Left colon (tissue), 2 donors: ENCODE measurements at regions not wholly inside any gene's neighbourhood (a gene's known extent, or its start where the extent isn't known, plus 50 kb on each side); places are given as distances from the start of the nearest gene placed in this dataset.

Experiments
- ATAC-seq: fragments of 200-7000 bp; cut with Tn5 transposase; one replicate; pipeline ENCODE4 v1.9.1; 2020; ENCODE audit warnings: mild to moderate bottlenecking, moderate library complexity
- DNase-seq, 2 donors: peaks; one replicate each; pipeline ENCODE4 v3.0.0-alpha.2; 2020
- intact Hi-C, 2 donors: fragments of 100-400 bp; cut with DNase I in 1 of 2; cut with micrococcal nuclease in 1 of 2; formaldehyde crosslinking; loops; one replicate each; pipeline versions ENCODE4 v1.11.2 to v1.14.0; 2022; cut with DNase I, micrococcal nuclease
- donor health status: DM: no; HTN: no; CAD: no.
- donor health status: DM: yes; HTN: yes; CAD: no.

DNA sequence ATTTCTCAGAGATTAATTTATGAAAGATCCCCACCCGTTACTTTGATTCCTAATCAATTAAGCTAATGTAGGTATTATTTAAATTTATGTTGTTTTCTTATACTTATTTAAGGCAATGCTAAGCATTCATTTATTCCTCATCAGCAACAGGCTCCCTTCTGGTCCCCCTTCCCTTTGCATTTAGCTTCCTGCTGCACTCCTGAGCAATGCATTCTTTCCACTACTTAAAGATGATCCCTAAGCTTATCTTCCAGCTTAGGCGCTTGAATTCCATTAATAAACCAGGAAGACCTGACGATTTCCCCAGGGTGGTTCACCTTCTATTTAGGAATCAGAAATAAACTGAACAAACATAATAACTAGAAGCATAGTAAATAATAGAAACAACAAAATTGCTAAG, 1003.1 kb downstream of the FSTL5 start:
- DNase-seq (no peak), ATAC-seq (no peak)
- intact Hi-C loops = no loop called here

DNA sequence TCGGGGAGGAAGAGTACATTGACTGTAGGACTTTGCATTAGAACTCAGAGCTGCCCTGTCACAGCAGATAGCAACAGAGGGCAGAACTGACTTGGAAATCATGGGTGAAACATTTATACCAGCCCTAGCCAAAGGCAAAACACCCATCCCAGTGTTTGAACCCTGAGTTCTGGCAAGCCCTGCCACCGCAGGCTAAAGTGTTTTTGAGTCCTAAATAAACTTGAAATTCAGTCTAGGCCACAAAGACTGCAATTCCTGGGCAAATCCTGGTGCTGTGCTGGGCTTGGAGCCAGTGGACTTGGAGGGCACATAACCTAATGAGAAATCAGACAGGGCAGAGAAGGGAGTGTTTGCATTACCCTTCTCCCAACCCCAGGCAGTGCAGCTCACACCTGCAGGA, 1015.7 kb downstream of the FSTL5 start:
- DNase-seq = no peak
- intact Hi-C loops = no loop called here
- ATAC-seq = no peak

DNA sequence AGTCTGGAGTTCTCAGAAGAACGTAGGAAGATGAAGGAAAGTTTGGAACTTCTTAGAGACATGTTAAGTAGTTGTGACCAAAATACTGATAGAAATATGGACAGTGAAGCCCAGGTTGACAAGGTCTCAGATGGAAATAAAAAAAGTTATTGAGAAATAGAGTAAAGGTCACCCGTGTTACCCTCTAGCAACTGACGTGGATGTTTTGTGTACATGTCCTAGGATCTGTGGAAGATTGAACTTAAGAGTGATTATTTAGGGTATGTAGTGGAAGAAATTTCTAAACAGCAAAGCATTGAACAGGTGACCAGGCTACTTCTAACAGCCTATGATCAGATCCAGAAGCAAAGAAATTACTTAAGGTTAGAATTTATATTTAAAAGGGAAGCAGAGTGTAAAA, 1020.4 kb downstream of the FSTL5 start:
- DNase-seq (no peak), ATAC-seq (no peak)
- intact Hi-C loops = no loop called here

DNA sequence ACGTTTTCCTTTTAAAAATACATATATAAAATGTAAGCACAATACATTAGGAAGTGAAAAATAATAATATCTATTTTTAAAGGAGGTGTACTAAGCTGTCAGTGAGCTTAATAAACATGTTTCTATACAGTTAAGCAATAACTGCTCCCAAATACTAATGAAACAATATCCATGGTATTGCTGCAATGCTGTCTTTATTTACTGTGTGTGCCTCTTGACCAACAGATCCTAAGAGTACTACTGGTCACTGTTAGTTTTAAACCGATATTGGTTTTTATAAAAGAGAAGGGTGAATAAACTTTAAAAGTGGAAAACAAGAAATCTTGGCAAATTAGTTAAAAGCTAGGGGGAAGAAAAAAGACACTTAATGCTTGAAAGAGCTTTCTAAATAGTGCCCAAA, 1029.0 kb downstream of the FSTL5 start:
- intact Hi-C loops = no loop called here
- ATAC-seq = no peak

DNA sequence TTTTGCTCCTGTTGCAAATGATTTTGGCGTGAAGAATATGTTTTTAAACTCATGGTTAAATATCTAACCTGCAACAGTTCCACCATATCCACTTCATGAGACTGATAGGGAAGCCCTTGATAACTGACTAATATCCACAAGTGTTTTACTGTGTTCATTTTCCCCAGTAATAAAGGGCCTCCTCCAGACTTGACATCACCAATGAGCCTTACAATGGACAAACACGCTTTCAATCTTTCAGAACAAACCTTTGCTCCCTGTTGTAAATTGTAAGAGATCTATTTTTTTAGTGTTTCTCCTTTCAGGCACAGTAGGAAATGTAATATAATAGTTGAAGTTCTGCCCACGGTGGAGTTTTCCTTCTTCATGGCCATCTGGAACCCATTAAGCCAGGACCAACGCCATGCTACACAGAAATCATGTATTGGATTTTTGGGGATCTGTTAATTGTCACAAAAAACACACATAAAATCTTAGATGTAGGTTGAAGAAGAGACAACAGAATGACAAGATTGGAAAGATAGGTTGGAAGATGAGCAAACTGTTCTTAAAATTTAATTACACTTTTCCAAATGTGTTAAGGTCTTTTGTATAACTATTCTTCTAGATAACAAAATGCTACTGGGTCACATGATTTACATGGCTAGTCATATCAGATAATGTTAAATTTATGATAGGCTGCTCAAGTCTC, 1030.1 kb downstream of the FSTL5 start:
- intact Hi-C loops = no loop called here
- ATAC-seq = no peak
- no peak for DNase-seq

More for the DNA sequence above, 1029.0 kb downstream of the FSTL5 start:
- no peak for DNase-seq

DNA sequence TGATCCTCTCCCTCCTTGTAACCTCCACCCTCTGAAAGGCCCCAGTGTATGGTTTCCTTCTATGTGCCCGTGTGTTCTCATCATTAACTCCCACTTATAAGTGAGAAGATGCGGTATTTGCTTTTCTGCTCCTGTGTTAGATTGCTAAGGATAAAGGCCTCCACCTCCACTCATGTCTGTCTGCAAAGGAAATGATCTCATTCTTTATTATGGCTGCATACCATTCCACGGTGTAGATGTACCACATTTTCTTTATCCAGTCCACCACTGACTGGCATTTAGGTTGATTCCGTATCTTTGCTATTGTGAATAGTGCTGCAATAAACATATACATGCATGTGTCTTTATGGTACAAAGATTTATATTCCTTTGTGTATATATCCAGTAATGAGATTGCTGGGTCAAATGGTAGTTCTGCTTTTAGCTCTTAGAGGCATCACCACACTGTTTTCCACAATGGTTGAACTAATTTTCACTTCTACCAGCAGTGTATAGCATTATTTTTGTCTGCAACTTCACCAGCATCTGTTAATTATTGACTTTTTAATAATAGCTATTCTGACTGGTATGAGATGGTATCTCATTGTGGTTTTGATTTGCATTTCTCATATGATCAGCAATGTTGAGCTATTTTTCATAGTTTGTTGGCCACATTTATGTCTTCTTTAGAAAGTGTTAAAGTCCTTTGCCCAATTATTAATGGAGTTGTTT, 1030.9 kb downstream of the FSTL5 start:
- DNase-seq (no peak), ATAC-seq (no peak)
- intact Hi-C loops = no loop called here

DNA sequence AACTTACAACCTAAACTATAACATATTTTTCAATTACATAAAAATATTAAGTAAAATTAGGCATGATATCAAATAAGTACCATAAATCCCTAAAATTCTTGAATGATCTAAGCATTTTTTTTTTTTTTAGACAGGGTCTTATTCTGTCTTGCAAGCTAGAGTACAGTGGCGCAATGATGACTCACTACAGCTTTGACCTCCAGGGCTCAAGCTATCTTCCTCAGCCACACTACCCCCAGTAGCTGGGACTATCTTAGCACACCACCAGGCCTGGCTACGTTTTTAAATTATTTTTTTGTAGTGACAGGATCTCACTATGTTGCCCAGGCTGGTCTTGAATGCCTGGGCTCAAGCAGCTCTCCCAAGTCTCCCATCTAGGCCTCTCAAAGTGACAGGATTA, 1042.3 kb downstream of the FSTL5 start:
- no peak for ATAC-seq
- DNase-seq = no peak
- intact Hi-C loops = no loop called here

DNA sequence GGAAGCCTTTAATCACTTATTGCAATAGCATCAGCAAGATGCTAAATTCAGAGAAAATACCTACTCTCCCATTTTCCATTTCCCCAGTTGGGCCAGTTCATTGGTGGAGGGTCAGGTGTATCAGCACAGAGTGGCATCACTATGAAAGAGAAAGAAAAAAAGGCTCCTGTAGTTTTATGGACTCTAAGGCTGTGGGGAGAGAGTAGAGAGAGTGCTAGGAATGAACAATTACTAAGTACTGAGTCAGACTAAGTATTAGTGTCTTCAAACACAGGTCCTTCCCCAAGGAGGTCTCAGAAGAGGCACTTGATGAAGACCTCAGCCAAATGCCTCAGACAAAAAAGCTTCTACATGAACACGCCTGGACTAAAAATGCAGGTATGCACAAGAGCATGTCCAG, 1061.9 kb downstream of the FSTL5 start:
- DNase-seq (no peak), ATAC-seq (no peak)
- intact Hi-C loops = no loop called here

DNA sequence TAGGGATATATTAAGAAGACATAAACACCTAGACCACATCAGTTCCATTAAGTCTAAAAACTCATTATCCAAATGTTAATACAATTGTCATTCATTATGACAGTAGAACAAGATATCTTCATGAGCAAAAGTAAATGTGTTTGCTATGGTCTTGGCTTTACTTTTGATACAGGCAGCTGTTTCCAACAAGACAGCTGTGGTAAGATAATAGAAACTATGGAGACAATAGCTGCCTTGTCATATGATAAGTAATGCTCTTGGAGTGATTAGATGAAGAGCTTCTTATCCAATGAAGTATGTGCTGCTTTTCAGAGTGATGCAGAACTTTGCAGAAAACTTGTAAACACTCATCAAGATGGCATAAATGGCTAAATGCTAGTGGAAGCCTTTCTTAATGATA, 1066.0 kb downstream of the FSTL5 start:
- no peak for DNase-seq
- ATAC-seq = no peak
- intact Hi-C loops = no loop called here

DNA sequence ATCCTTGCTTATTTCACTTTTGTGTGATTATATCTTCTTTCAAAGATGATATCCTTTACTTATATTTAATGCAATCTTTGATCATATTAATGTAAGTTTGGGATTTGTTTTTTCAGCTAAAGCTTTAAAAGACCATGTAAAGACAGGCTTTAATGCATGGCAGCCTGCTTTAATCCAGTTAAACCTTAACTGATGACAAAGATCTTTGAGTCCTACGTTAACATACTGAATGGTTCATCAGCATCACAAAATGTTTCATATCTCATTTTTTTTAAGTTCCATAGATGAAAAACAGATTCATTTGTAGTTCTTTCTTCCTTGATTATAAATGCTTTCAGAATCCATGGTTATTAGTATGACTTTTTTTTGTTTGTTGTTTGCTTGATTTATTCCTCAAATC, 1102.8 kb downstream of the FSTL5 start:
- no peak for DNase-seq
- no peak for ATAC-seq
- intact Hi-C loops = no loop called here
